GM21576 (cell line): ENCODE measurements at regions not wholly inside any gene's neighbourhood (a gene's known extent, or its start where the extent isn't known, plus 50 kb on each side); places are given as distances from the start of the nearest gene placed in this dataset.

Experiments used
- ATAC-seq: cut with Tn5 transposase; IDR thresholded peaks from one replicate; pipeline ENCODE4 v1.9.1; 2021; ENCODE audit warnings: mild to moderate bottlenecking, moderate library complexity; ENCODE audit not compliant: unreplicated experiment

DNA sequence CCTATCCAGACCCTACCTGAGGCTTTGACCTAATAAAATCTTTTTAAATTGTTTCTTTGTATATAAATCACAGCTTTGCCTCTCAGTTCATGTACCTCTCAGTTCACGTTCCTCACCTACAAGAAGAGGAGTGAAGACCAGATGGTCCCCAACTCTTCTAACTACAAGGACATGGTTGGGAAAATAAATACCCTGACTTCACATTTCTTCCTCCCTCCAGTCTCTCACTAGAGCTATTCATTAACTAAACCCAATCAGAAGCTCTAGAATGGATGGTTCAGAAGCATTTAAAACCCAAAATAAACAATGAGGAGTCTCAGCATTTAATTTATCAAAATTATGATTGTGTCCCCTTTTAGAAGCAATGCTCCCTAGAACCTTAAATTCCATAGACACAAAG is 97.3 kb upstream of the AGTR1 start:
- no peak for ATAC-seq

DNA sequence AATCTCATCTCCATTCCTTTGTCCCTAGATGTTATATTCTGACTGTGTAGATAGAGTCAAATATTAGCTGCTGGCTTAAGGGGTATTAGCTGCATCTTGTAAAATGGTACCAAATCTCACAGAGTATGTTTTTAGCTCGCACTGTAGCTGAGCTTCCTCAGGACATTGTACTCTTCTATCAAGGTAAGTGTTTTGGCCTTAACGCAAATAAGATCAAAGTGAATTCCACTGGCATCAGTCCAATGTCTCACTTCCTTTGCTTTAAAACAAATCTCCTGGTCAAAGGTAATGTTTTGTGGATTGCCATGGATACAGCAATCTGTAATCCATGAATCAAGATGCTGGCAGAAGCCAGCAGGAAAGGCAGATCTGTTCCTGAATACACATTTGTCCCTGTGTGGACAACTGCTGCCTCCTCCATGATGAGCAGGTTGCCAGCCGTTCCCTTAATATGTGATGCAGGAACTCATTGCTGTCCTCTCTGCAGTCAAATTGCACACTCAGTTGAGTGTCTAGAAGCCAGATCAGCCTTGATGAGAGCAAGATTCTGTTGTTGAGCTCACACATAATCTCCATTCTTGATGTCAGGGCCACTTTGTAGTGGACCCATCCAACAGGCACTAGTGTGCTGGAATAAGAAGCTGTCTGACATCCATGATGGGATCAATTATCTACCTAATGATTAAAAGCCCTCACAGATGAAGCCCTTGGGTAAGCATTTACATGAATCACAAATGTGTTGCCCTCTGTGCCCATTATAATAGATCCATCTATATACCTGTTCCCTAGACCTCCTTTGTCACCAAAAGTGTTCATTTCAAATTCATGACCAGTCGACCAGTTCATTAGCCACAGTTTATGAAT is 96.6 kb upstream of the AGTR1 start:
- no peak for ATAC-seq

DNA sequence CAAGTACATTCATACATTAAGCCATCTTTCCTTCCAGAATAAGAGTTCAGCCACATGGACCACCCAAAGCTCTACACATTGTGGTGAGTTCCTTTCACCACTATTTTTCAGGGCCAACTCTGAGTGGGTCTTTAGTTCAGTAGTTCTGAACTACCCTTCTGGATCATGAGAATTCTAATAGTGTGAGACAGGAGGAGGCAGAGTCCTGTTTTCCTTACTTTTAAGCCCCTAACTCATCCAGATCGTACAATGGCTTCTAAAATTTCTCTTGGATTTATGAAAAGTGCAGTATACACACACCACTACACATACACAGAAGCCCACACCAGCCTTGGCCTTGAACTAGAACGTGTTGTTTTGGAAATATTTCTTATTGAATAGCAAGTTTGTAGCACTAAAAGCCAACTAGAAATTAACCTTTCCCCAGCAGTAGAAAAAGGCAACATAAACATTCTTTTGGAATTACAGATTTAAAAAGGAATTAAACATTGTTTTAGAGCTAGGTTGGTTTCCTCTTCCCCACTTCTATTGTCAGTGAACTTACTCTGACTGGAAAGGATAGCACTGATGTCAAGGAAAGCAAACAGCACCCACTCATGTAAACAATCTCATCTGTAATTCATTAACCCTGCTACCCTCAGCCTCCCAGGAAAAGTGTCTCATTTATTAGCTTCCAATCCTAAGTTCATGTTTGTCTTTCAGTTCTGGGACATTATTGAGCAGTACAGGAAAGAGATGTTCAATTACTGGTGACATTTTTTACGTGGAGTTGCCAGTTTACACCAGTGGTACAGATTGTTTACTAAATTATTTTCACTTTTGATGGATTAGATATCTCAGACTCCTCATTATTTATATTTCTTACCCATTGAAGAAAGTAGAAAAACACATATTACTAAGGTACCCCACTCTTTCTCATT is 95.7 kb upstream of the AGTR1 start:
- no peak for ATAC-seq

DNA sequence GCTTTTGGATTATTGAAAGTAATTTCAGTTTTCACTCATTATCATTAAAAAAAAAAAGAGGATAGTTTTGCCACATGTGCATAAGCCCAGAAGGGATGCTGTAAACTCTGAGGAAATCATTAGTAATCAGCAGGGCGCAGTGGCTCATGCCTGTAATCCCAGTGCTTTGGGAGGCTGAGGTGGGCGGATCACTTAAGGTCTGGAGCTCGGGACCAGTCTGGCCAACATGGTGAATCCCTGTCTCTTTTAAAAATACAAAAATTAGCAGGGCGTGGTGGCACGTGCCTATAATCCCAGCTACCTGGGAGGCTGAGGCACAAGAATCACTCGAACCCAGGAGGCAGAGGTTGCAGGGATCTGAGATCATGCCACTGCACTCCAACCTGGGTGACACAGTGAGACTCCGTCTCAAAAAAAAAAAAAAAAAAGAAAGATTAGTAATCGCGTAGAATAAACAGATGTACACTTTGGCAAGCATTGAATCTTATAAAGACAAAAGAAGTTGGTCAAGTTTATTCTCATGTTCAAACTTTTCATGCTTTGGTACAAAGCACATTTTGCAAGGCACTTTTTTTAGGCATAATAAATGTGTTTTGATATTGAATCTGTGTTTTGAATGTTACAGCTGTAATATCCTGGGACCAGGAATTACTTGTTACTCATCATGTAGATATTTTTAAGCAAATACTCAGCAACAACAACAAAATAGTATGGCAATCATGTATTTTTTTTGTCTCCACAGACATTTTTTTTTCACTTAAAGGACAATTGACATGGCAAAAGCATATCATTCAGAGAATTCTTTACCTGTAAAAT is 93.2 kb upstream of the AGTR1 start:
- no peak for ATAC-seq

DNA sequence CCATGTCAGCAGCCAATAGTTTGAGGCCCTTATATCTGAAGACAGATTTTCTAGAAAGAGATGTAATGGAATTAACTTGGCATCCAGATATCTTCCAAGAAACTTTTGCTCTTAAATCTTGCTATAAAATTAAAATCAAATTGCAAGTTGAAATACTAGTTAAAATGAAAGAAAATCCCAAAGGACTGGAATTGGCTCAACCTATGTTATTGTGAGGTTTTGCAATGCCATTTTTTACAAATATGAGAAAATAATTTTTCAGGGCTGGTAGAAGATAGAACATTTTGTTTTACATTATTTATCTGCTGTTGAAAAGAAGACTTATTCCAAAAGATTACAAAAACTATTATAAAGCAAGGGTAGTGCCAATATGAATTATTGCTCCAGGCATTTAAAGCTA is 92.2 kb upstream of the AGTR1 start:
- ATAC-seq, result no peak

DNA sequence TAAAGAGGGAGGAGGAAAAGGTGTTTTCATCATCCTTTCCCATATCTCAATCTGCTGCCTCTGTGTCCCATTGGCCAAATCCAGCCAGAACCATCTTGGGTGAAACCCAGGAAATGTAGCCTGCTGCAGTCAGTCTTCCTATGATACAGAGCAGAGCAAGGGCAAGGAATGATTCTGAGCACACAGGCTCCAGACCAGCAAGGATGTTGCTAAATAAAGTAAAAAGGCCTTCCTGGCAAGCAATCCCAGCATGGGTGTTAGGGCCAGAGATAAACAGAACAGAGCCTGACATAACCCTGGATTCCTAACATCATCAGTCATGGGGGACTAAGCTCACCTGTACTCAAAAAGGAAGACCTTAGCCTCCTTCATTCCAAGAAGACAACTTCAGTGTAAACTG is 90.7 kb upstream of the AGTR1 start:
- ATAC-seq, result no peak

DNA sequence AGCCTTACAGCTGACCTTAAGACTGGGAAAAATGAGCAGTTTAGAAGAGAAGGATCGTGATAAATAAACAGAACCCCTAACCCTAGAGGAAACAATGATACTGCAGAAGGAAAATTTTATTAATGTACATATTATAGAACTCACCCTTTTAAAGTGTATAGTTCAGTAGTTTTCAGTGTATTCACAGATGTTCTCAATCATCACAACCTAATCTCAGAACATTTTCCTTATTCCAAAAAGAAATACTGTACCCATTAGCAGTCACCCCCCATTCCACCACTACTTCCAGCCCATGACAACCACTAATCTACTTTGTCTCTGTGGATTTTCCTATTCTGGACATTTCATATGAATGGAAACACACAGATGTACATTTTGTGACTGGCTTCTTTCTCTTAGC is 90.2 kb upstream of the AGTR1 start:
- ATAC-seq, result no peak

DNA sequence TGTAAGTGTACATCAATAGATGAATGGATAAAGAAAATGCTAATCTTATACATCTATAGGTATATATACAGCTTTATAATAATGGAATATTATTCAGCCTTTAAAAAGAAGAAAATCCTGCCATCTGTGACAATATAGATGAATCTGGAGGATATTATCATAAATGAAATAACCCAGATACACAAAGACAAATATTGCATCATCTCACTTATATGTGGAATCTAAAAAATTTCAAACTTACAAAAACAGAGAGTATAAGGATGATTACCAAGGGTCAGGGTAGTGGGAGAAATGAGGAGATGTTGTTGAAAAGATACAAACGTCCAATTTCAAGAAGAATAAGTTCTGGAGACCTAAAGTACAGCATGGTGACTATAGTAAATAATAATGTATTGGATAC is 85.4 kb upstream of the AGTR1 start:
- ATAC-seq, result no peak

DNA sequence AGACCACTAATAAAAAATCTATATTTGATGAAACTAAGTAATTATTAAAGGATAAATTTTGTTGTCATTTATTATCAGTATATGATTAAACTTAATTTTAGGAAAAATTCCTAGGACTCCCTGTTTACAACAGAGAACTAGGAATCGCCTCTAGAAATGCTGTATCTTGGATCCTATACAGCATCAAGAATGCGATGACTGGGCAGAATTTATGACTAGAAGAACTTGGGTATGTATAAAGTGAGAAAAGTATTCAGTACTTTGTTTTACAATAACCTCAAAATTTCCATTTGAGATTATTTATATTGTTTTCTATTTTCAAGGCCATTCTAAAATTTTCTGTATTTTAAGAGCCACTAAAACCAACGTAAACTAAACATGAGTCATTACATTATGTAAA is 82.3 kb upstream of the AGTR1 start:
- no peak for ATAC-seq

DNA sequence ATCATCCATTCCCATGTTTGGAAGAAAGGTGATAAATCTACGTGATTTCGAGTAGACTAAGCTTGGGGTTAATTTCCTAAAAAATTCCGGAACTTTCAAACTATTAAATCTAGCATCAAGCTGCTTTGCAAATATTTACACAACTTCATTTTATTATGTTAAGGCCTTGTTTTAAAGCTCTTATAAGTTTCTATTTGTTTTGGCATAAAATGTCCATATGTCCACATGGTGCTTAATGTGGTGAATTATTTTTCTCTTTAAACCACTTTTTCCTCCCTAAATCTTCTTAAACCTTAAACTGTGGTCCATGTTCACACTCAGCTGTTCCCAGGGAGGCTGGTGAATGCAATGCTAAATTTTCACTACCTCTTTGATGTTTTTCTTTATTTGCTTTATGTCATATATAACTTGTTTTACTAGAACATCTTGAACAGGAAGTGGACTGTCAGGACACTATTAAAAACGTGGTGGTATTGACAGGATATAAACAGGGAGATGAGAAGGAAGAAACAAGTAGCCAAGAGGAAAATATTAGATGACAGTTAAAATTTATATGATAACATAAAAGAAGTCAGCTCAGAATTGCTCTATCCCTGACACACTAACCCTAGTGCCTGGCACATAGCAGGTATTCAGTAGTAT is 72.5 kb upstream of the AGTR1 start:
- no peak for ATAC-seq

DNA sequence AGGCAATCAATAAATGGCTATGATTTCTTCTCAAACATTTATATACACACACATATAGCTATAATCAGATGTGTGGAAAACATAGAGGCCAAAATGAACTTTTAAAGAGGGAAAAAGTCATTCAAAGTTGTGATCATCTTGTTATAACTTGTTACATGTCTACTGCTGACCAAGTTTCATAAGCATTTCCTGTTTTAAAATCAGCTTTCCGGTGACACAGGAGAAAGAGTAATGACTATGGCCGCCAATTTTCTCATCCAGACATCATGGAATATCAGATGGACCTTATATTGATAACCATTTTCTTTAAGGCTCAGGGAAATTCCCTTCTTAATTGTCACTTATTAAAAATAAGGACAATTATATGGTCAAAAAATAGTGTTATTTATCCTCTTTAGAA is 71.7 kb upstream of the AGTR1 start:
- ATAC-seq, result no peak

DNA sequence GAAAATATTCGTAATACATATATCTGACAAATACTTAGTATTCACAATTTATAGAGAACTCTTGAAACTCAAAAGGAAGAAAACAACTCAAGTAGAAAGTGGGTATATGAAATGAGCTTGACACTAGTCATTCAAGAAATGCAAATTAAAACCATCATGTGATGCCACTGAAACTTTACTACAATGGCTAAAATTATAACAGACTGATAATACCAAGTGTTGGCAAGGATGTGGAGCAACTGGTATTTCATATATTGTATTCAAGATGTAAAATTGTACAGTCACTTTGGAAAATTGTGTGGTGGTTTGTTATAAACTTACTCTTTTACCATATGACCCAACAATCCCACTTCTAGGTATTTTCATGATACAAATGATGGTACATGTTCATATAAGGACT is 68.7 kb upstream of the AGTR1 start:
- no peak for ATAC-seq

DNA sequence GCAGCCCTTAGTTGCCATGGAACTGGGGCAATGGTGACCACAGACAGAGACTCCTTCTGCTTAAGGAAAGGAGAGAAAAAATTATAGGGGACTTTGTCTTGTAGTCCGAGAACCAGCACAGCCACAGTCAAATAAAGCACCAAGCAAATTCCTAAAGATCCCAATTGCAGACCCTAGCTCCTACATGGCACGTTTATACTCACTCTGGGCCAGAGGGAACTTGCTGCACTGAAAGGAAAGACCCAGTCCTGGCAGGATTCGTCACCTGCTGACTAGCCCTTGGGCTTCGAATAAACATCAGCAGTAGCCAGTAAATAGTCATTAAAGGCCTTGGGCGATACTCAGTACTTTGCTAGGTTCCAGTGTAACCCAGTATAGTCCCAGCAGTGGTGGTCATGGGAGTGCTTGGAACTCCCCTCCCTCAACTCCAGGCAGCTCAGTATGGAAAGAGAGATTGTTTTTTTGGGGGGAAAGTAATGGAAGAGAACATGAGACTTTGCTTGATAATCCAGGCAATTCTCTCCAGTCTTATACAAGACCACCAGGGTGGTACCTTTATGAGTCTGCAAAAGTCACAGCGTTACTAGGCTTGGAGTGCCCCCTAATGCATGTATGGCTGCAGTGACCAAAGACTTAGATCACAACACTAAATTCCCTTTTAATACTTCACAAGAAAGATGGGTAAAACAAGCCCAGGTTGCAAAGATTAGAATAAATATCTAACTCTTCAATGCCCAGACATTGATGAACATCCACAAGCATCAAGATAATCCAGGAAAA is 66.4 kb upstream of the AGTR1 start:
- no peak for ATAC-seq

DNA sequence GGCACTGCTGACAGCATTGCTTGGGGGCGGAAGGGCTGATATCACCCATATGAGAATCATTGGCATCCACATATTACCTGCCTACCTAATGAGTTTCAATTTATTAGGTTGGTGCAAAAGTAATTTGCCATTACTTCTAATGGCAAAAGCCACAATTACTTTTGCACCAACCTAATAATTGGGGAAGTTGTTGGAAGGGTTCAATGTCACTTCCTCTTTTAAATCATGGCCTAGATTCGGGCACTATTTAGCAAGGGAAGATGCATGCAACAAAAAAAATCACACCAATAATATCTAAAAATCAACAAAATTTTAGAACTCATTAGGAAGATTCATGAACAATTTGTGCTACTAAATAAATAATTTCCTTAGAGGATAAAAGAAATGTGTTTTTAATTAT is 56.0 kb upstream of the AGTR1 start:
- no peak for ATAC-seq

DNA sequence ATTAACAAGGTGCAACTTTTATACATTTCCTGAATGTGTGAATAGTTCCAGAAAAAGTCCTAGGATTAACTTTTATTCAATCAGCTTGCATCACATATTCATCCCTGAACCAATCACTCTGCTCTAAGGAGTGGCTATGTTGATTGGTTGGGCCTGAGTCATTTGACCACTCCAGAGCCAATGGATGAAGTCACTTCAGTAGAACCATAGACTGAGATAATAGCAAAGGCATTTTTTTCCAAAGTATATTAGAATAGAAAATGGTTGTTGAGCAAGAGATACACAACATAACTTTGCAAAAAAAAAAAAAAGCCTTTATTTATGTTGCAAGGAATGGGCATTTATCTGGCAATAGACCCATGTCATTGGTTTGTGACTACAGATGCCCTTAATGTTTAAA is 55.5 kb upstream of the AGTR1 start:
- ATAC-seq, result no peak

DNA sequence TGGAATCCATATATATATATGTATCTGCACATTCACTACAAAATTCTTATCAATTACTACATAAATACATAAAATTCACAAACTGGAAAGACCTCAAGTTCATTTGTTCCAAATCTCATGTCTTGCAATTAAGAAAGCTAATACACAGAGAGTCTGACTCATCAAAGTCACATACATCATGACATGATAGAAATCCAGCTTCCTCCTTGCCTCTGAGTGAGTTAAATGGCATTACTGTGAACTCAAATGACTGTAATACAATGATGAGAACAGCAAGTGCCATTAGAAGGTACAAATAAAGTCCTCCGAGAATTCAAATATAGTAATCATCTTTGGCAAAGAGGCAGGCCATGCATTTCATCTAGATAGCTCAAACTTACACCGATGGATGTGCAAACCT is 55.1 kb upstream of the AGTR1 start:
- no peak for ATAC-seq

DNA sequence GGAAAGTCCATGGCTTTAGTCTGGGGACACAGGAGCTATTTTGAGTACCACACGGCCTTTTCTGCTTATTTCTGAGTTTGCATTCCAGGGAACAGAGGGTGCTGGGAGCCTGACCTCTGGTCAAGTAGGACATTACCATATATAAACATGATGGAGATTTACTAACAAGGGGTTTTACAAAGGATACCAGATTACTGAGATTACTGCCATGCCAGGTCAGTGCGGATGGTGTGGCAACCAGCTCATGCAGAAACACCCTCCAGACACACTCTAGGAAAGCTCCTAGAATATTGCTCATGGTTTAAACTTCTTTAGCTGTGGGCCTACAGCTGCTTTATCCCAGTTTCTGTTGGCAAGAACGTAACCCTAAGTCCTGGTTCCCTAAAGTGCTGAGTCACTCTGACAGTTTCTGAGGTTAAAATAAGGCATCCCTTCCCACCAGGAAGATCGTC is 54.3 kb upstream of the AGTR1 start:
- no peak for ATAC-seq

DNA sequence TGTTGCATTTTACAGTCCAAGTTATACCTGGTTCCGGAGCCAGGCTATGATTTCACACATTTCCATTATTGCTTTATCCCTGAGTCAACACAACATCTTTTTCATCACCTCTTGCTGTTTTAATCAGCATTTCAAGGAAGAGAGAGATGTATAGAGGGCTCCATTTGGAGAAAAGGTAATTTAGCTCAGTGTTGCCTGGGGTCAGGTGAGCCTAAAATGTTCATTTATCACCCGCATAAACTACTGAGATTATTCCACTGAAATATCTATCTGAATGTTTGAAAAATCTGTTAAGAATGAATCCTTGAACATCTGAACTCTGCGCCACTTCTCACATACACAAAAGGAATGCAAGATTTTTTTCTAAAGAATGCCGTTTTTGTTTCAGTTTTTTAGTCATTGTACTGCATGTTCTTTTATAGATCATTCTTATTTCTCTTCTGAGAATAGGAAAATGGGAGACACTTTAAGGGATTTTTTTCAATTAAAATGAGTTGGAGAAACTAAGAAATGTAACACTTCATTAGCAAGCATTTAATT is 51.5 kb upstream of the AGTR1 start:
- ATAC-seq, result no peak
